ENCODE measurements at regions not wholly inside any gene's neighbourhood (a gene's known extent, or its start where the extent isn't known, plus 50 kb on each side); places are given as distances from the start of the nearest gene placed in this dataset.
"Not testable (repeated sequence)": the region's sequence is repeated elsewhere in the genome, so short reads cannot be mapped to it uniquely, and the experiment has no call there.

DNA sequence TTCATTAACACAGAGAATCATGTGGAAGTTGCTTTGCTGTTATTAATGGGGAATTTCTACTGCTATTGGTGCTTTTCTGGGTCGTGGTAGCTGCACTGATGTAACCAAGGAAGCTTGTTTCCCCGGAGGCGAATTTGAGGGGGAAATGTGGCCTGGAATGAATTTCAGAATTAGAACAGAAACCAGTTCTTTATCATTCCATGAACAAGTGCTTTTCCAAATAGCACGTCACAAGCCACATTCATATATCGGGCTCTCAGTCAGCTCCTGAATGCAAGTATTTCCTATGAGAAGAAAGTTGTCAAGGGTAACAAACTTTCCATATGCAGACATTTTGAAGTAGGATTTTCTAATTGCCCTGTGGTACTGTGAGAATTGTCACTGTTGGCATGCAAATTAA is 1353.2 kb downstream of the AACS start:
- no peak for DNase-seq (ENCODE audit: low read depth in 1 of 2, low spot score in 1 of 2)

DNA sequence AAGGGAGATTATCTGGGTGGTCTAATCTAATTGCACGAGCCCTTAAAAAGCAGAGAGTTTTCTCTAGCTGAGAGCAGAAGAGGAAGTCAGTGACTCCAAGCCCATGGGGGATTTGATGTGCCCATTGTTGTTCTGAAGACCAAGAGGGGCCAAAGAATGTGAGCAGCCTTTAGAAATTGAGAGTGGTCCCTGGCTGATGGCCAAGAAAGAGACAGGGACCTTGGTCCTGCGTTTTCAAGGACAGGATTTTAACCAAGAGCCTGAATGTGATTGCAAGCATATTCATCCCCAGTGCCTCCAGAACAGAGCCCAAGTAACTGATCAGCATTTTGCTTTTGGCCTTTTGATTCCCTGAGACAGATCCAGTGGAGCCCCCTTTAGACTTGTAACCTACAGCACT is 1353.9 kb downstream of the AACS start:
- DNase-seq (ENCODE audit: low read depth in 1 of 2, low spot score in 1 of 2) = no peak

DNA sequence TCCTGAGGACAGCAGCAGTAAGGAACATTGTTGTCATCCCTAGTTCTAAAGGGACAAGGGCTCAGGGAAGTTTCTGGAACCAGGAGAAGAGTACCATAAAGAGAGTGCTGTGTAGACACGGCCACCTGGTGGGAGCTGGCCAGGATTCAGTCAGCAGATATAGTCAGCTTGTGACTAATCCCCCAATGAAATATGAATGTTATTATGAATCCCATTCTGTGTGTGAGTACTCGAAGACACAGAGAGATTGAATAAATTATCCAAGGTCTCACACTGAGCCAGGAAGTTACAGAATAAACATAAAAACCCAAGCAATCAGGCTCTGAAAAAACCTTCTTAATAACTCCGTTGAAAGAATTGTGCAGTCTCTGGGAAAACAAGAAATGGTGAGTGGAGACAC is 1359.5 kb downstream of the AACS start:
- no peak for DNase-seq (ENCODE audit: low read depth in 1 of 2, low spot score in 1 of 2)

DNA sequence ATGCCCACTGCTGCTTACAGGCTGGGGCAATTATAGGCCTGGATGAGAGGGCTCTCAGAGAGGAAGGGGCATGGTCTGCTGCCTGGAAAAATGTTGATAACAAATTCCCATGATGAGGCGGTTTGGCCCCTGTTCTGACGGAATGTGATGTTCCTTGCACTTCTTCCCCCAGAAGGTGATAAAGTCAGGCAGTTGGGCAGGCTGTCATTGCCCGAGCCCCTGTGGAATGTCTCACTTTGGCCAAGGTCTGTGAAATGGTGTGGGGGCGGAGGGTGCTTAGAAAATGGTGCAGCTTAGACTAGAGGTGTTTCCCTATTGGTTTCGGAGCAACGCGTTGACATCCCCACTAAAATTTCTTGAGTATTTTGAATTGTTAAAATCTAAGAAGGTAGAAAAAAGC is 1360.0 kb downstream of the AACS start:
- DNase-seq (ENCODE audit: low read depth in 1 of 2, low spot score in 1 of 2) = no peak

DNA sequence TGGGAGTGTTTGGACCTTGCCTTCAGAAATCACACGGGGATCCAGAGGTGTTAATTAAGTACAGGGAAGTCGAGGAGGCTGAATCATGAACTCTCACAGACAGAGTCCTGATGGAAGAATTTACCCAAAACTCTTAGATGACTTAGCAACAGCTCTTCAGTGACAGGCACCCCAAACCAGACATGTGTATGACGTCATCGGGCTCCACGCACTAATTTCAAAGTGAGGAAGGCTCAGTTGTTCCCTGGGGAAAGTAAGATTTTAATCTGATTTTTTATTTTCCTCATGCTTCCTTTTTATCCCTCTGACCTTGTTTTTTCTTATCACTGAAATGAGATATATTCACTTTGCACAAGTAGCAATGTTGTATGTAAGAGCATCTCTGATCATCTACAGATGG is 1363.5 kb downstream of the AACS start:
- DNase-seq (ENCODE audit: low read depth in 1 of 2, low spot score in 1 of 2) = no peak

DNA sequence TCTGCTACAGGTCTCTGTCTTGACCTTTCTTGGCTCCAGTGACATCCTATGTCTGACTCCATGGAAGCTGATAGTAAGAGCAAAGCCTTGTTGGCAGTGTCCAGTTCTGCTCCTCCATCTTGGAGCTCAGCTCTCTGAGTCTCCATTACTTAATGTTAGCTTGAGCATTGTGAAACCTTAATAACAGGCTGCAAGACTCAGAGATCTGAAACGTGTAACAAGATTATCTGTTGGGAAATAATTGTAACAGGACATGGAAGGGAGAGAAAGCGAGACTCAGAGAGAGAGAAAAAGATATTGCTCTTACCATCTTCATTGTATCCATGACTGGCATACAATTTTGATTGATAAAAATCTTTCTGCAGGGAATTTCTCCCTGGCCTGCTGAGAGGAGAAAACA is 1365.7 kb downstream of the AACS start:
- no peak for DNase-seq (ENCODE audit: low read depth in 1 of 2, low spot score in 1 of 2)

DNA sequence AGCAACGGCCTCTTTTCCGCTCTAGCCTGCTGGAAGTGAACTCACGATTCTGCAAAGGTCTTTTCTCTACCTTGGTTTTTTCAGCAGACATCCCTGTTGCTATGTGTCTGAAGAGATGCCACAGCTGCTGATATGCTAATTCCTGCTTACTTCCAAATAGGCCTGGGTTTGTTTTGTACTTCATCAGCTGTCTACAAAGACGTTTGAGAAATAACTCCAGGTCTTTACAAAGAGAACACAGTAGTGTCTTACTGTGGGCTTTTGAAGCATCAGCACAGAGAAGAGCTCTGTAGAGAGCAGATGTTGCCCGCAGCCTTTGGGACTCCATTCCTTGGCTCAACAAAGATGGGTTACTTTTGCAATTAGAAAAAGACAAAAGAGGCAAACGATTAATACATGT is 1366.5 kb downstream of the AACS start:
- no peak for DNase-seq (ENCODE audit: low read depth in 1 of 2, low spot score in 1 of 2)

DNA sequence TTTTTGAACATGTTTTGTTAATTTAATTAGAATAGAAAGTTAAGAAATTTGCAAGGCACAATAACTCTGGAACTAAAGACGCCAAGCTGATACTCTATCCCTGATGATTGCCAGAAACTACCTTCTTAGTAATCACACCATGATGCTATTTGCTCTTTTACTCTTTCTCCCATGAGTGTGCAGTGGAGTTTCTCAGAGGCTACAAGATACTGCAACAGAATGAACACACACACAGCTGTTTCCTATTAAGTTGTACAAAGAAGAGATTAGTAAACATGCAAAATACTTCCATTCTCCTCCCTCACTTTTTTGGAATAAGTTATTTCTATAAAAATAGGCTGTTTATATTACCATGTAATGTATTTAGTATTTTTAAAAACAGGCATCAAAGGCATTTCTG is 1367.5 kb downstream of the AACS start:
- DNase-seq (ENCODE audit: low read depth in 1 of 2, low spot score in 1 of 2) = no peak

DNA sequence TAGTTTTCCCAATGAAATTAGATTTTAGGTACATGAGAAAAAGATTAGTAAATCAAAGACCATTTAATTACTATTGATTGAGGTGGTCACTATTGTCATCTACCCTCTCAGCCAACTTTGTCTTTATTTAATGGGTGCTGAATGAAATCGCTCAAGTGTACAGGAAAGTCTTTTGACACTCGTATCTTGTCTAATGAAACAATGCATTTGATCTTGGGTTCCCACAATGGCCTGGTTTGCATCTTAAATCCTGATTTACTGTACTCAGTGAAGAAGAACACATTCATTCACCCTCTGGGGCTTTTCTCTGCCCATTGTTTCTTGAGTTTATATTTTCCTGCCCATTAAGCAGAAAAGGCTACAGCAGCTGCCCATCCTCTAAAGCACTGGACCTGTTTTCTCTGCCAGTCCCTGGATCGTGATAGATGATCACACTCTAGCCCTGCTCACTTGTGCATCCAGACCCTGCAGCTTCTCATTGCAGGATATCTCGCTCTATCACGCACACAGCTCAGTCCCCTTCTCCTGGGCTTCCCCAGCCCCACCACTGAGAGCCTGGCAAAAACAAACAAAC is 1369.3 kb downstream of the AACS start:
- DNase-seq (ENCODE audit: low read depth in 1 of 2, low spot score in 1 of 2) = no peak

DNA sequence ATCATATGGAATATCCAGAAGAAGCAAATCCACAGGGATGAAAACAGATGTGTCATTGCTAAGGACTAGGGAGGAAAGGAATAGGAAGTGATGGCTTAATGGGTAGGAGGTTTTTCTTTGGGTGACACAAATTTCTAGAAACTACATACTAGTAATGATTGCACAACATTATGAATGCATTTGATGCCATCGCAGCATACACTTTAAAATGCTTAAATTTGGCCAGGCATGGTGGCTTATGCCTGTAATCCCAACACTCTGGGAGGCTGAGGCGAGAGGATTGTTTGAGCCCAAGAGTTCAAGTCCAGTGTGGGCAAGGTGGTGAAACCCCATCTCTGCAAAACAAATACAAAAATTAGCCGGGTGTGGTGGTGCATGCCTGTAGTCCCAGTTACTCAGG is 1370.8 kb downstream of the AACS start:
- DNase-seq (ENCODE audit: low read depth in 1 of 2, low spot score in 1 of 2) = no peak

DNA sequence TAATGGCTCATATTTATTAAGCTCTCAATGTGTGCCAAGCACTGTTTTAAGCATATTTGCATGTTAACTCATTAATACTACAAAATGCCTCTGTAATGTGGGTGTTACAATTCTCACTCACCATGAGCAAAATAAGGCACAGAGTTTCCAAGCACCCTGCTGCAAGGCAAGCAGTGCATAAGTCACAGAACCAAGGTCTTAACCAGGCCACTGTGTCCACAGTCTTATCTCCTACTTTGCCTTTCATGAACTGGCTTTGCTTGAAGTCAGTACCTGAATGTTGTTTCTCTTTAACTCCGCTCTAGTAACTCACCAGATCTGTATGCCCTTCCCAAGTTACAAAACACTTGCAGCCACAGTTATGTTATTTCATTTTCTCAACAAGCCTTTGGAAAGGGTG is 1372.7 kb downstream of the AACS start:
- no peak for DNase-seq (ENCODE audit: low read depth in 1 of 2, low spot score in 1 of 2)

DNA sequence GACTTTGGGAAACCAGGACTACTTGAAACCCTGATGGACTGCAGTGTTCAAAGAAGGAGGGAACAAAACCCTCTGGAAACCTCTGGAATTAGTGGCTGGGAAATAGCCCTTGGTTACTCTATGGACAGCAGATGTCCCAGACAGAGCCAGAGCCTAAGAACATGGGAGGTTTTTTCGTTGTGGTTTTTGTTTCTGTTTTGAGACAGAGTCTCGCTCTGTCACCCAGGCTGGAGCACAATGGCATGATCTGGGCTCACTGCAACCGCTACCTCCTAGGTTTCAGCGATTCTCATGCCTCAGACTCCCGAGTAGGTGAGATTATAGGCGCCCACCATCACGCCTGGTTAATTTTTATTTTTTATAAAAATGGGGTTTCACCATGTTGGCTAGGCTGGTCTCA is 1378.7 kb downstream of the AACS start:
- no peak for DNase-seq (ENCODE audit: low read depth in 1 of 2, low spot score in 1 of 2)

DNA sequence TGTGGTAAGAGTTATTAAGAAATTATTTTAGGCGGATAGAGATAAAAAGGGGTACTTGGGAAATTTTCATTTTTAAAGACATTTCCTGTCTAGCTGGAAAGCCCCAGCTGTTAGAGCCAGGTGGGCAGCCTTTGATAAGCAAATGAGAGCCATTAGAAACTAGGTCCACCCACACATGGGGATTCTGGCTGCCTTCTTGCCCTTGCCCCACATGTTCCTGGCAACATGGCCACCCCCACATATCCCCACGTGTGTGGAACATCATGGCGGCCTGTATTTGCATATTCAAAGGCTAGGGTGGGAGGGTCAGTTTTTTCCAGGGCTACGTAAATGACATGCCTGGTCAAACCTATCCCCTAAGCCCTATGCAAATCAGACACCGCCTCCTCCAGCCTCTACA is 1382.1 kb downstream of the AACS start:
- DNase-seq (ENCODE audit: low read depth in 1 of 2, low spot score in 1 of 2) = no peak

DNA sequence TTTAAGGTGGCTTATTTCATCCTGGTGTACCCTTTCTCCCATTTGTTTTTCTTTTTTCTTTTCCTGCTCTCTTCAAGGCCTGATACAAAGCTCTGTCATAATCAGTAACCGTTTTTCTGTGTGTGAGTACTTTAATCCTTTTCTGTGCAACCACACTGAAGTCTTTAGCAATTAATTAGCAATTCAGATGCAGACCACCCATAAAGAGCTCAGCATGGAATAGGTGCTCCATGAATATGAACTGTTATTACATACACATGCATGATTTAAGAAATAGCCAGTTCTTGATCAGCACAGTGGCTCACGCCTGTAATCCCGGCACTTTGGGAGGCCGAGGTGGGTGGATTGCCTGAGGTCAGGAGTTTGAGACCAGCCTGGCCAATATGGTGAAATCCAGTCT is 1386.6 kb downstream of the AACS start:
- DNase-seq (ENCODE audit: low read depth in 1 of 2, low spot score in 1 of 2) = no peak

DNA sequence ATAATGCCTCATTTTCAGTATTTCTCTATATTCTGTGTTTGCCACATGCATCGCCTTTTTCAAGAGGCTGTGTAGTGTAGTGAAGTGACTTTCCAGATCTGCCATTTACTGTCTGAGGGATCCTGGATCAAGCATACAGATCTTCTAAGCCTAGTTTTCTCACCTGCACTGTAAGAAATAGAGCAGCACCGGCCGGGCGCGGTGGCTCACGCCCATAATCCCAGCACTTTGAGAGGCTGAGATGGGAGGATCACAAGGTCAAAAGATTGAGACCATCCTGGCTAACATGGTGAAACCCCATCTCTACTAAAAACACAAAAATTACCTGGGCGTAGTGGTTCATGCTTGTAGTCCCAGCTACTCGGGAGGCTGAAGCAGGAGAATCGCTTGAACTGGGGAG is 1387.5 kb downstream of the AACS start:
- DNase-seq (ENCODE audit: low read depth in 1 of 2, low spot score in 1 of 2) = not testable (repeated sequence)

DNA sequence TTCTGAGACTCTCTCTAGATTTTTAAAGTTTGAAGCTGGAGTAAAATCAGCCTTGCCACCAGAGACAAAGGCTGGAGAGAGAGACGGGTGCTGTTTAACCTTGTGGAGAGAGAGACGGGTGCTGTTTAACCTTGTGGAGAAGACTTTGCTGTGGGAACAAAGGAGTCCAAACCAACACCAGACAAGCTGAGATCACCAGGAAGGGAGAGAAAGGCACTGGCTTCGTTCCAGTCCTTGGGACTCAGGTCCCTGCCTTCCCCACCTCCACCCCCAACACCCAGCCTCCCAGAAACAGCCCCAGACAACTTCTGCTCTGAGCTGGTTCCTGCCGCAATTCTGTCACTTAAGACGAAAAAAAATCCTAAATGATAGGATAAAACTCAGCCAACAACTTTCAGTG is 1389.3 kb downstream of the AACS start:
- no peak for DNase-seq (ENCODE audit: low read depth in 1 of 2, low spot score in 1 of 2)

DNA sequence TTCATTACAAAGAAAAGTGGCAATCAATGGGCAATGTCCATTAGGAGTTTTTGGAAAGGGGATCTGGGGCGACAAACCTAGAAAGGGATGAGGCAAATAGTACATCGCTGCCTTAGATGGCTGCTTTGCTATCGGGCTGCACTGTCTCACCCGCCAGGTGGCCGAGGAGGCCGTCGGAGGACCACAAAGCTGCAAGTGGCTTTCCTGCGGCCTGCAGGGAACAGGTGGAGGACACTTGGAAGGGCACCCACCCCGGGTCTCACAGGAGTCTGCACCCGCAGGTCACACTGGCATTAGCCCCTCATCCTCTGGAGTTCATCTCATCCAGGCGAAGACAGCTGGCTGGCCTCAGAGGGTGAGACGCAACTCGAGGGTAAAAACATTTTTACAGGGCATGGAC is 1392.5 kb downstream of the AACS start:
- no peak for DNase-seq (ENCODE audit: low read depth in 1 of 2, low spot score in 1 of 2)

DNA sequence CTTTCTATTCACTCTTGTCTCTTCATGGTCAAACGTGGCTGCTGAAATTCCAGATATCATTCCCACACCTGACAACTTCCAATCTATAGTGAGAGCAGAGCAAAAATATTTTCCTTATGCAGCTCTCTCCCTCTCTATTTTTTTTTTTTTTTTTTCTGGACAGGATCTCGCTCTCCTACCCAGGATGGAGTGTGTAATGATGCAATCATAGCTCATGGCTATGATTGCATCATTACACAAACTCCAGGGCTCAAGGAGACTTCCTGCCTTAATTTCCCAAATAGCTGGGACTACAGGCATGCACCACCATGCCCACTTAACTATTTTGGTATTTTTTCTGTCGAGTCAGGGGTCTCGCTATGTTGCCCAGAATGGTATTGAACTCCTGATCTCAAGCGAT is 1398.9 kb downstream of the AACS start:
- DNase-seq (ENCODE audit: low read depth in 1 of 2, low spot score in 1 of 2) = no peak

DNA sequence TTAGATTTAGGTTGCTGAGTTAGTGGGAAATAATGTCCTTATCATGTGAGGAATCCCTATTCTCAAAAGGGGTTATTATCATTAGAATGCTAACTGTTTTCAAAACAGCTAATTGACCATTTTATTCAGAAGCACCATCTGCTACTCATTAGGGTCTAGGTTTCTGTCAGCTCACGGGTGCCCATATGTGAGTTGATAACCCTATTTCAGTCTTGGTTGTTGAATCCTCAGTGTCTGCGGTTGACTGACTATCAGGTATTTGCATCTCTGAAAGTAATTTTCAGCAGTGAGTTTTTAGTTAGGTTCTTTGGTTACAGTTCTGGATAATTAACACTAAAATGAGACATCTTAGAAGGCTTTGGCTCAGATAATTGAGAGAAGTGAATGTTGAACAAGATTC is 1404.0 kb downstream of the AACS start:
- DNase-seq (ENCODE audit: low read depth in 1 of 2, low spot score in 1 of 2) = no peak

DNA sequence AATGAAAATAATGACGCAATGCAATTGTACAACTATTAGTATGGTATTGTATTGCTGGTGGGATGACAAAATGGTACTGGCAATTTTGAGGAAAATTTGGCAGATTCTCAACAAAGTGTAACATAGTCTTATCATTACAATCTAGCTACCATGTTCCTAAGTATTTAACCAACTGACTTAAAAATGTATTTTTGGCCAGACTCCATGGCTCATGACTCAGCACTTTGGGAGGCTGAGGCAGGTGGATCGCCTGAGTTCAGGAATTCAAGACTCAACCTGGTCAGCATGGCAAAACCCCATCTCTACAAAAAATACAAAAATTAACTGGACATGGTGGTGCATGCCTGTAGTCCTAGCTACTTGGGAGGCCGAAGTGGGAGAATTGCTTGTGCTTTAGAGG is 1409.5 kb downstream of the AACS start:
- DNase-seq (ENCODE audit: low read depth in 1 of 2, low spot score in 1 of 2) = no peak

DNA sequence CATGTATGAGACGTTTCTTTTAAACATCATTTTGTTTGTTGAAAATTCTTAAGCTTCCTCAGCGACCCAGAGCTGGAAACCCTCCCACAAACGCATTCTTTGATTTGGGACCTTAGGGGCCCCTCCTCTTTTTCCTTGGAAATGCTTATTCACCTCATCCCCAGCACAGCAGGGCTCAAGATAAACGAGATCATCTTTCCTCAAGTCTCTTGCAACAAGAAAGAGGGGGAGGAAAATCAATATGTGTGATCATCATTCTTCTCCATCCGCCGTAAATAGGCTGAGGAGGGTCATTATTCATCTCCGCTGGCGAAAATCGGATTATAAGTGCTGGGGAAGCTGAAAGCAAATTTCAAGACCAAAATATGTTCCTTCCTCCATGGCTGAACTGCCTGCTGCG is 1415.2 kb downstream of the AACS start:
- no peak for DNase-seq (ENCODE audit: low read depth in 1 of 2, low spot score in 1 of 2)

DNA sequence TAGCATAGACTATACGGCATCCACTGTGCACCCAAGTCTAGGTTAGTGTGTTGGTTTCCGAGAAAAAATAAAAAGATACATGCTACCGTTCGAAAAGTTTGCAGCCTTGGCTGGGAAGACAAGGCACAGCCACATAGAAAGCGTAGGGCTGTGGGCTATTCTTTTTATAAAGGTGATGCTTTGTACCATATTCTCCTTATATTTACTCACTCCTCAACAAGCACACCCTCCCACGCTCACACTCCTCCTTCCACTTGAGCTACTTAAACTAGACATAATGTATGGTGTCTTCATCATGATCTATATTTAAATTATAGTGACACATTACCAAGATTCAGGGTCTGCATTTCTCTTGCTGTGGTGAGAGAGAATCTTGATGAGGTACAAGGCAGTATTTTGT is 1416.5 kb downstream of the AACS start:
- DNase-seq (ENCODE audit: low read depth in 1 of 2, low spot score in 1 of 2) = no peak

DNA sequence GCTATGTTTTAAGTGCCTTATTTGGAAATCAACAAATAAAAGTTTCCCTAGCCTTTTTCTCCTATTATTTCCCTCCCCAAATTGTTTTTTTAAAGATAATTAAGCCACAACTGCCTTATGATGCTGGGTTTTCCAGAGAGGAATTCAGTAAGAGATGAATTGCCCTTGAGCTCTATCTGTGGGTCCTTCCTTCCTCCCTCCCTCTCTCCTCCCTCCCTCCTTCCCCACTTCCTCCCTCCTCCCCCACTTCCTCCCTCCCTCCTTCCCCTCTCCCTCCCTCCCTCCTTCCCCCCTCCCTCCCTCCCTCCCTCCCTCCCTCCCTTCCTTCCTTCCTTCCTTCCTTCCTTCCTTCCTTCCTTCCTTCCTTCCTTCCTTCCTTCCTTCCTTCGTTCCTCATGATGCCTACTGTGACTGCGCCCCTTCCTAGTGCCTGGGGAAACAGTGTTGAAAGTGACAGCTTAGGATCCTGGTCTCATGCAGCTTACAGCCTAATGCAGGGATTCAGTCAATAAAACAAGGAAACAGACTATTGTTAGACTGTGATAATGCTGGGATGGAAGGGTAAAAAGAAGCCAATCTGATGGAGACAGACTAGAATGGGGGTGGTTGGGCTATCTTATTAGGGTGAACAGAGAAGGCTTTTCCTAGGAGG is 1417.1 kb downstream of the AACS start:
- DNase-seq (ENCODE audit: low read depth in 1 of 2, low spot score in 1 of 2) = no peak
